Putamen (tissue), 1 donor: ENCODE measurements at regions not wholly inside any gene's neighbourhood (a gene's known extent, or its start where the extent isn't known, plus 50 kb on each side); places are given as distances from the start of the nearest gene placed in this dataset.

Experiments used
- DNase-seq: peaks from one replicate; pipeline ENCODE4 v3.0.0-alpha.2; 2016; ENCODE audit warnings: low spot score

DNA sequence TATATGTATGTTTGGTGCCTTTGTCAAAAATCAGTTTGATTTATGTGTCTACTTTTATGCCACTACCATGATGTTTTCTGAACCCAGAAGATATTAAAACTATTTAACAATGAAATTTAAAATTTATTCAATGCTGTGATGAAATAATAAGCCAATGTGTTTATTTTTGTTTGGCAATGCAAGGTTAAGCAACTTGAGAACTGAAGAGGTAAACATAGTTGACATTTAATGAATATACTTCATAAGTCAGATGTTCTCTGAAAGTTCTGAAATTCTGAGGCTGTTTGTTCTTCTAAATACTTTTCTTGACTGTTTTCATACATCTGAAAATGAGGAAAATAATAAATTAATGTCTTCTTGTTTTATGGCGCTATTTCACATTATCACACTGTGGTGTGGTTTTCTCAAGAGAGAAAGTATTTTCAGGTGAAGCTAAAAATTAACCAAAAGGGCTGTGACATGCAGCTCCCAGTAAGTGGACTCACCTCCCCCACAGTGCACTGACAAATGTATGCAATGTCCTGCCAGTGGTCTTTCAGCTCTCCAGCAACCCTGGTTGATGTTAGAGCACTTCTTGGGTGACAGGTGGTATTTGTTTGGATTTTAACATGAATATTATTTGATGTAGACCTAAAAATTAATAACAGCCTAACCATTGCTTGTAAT is 863.6 kb upstream of the SALL3 start:
- DNase-seq: no peak

- no peak for DNase-seq
These were observed 856.3 kb upstream of the SALL3 start for GRCh38 chr18:78123144-78123909.

- no peak for DNase-seq
These were observed 855.5 kb upstream of the SALL3 start for GRCh38 chr18:78123926-78124797.

GRCh38 chr18:78125206-78125896 is 854.3 kb upstream of the SALL3 start:
- no peak for DNase-seq

GRCh38 chr18:78126106-78126505 is 853.5 kb upstream of the SALL3 start:
- DNase-seq: no peak

GRCh38 chr18:78126536-78126935 is 853.1 kb upstream of the SALL3 start:
- no peak for DNase-seq

DNA sequence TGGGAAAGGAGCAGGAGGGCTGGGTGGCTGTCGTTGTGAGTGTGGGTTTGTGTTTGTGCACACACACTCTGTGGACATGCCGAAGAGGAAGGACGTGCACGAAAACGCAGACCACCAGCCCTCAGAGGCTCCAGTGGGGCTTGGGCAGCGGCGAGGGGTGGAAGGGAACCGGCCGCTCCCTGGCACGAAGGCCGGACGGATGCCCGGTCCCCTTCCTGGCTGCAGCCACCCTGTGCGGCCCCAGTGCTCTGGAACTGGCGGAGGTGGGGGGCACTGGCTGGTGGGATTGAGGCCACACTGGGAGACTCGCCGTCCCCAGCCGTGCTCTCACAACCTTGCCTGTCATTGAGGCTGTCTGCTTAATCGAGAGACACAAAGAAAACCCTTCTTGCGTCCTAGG is 852.6 kb upstream of the SALL3 start:
- DNase-seq: no peak

DNA sequence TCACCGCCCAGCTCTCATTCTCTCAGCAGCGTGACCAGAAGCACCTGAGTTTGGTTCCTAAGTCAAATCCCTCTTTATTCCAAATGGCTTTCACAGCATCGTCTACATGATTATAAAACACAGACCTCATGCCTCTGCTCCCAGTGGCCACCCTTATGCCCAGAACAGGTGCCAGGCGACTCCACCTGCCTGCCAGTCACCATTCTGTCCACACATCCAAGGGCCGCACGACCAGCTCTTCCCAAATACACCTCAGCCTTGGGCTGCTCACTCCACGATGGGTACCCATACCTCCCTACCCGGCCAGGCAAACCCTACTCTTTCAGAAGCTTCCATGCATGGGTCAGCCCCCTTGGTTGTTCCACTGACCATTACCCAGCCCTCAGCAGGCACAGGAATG is 851.6 kb upstream of the SALL3 start:
- DNase-seq: no peak

DNA sequence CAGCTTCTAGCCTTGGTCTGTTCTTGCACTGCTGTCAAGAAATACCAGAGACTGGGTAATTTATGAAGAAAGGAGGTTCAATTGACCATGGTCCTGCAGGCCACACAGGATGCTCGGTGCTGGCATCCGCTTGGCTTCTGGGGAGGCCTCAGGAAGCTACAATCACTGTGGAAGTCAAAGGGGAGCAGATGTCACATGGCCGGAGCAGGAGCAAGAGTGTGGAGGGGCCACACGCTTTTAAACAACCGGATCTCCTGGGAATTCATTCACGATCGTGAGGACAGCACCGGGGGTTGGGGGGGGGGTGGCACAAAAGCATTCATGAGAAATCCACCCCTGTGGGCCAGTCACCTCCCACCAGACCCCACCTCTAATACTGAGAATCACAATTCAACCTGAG is 850.4 kb upstream of the SALL3 start:
- DNase-seq: no peak

DNA sequence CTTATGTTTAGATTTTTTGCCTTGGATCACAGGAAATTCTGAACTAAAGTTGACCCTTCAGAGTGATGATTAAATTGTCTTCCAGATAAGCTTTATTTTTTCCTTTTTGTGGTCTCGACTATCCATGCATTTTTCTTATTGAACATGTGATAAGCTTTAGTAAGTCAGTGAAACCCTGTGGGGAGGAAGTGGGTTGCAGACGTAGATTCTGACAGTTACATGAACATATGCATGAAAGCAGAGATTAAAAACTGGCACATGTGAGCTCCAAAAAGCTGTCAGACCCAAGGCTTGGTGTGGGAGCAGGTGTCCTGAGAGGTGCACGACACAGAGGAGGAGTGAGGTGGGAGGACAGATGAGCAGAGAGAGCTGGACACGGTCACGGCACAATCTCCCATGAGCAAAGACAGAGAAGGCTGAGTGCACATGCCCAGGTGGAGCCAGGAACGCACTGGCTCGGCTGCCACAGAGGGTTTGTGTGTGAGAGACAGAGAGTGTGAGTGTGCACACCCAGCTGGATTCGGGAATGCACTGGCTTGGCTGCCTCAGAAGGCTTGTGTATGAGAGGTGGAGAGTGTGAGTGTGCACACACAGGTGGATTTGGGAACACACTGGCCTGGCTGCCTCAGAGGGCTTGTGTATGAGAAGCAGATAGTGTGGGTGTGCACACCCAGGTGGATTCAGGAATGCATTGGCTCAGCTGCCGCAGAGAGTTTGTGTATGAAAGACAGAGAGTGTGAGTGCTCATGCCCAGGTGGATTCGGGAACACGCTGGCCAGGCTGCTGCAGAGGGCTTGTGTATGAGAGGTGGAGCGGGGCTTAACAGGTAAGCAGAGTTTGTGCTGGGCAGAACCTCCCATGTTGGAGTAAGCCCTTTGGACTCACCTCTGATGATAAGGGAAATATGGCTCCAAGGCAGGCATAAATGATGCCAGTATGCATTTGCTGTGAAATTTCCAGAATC is 849.1 kb upstream of the SALL3 start:
- no peak for DNase-seq

- no peak for DNase-seq
These were observed 845.9 kb upstream of the SALL3 start for GRCh38 chr18:78133729-78134128.

DNA sequence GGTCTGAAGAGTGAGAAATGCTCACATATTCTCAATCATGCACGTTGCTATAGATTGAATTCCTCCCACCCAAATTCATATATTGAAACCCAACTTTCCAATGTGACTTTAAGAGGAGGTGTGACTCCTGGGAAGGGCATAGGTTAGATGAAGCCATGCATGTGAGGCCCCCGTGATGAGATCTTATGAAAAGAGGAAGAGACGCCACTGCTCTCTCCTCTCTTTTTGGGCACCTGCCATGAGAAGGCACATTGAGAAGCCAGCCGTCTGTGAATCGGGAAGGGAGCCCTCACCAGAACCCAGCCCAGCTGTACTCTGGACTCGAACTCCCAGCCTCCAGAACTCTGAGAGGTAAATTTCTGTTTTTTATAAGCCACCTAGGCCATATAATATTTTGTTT is 842.6 kb upstream of the SALL3 start:
- DNase-seq: peak; percentile 12

GRCh38 chr18:78138983-78139496 is 840.6 kb upstream of the SALL3 start:
- DNase-seq: peak; percentile 24

GRCh38 chr18:78140294-78140693 is 839.3 kb upstream of the SALL3 start:
- DNase-seq: no peak

- no peak for DNase-seq
These were observed 834.9 kb upstream of the SALL3 start for GRCh38 chr18:78144669-78145068.

GRCh38 chr18:78145096-78145495 is 834.5 kb upstream of the SALL3 start:
- no peak for DNase-seq

DNA sequence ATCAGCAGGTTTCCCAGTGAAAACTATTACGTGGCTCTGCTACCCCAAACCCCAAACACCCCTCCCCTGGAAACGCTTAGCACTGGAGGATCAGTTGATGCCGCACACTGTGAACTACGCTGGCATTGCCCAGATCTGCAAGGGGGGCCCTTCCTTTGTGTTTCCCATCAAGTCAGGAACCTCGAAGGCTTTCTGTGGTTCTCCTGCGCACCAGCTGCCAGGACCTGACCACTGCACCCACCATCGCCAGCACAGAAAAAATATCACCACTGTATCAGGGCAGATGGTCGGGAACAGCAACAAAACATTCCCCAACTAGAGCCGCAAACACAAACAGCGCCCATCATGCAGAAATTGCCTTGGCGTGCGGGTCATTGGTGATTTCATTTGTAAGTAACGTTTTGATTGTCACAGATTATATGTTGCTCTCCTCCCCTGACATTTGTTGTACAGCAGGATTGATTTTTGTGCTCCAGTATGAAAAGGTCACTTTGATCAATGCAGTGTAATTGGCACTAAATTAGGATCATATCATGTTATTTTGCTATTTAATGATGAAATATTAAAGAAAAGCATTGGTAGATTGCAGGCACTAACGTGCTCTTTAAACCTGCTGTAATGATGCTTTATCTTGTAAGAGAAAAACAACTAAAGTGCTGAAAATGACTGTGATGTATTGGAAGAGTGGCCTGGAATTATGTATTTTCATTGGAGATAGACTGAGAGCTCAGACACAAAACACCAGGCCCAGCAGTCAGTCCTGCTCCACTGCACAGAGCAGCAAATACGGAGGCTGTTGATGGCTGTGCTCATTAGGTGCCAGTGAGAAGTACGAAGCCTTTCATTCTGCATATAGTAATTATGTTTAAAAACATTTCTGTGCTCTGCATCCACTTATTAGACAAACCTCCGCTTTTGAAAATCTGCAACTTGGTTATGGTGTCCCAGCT is 833.2 kb upstream of the SALL3 start:
- no peak for DNase-seq

DNA sequence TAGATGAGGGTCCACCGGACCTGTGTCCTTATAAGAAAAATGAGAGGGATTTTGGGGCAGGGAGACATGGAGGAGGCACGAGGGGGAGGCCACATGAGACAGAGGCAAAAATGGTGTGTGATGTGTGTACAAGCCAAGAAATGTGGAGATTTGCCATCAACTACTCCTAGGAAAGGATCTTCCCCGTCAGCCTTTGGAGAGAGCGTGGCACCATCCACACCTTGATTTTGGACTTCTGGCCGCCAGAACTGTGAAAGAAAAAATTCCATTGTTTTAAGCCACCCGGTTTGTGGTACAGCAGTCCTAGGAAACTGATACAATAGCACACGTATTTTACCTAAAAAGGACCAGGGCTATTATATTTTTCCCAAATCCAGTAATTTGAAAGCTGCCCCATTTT is 829.0 kb upstream of the SALL3 start:
- DNase-seq: no peak

GRCh38 chr18:78151234-78151633 is 828.4 kb upstream of the SALL3 start:
- no peak for DNase-seq
